ENCODE measurements at regions not wholly inside any gene's neighbourhood (a gene's known extent, or its start where the extent isn't known, plus 50 kb on each side); places are given as distances from the start of the nearest gene placed in this dataset.
"Not testable (repeated sequence)": the region's sequence is repeated elsewhere in the genome, so short reads cannot be mapped to it uniquely, and the experiment has no call there.

- TF ChIP-seq CTCF (conservative IDR thresholded peaks at IDR 0.05; ENCODE audit: low read length); EZH2phosphoT487 (IDR thresholded peaks at IDR 0.05; ENCODE audit: borderline replicate concordance, low read depth, low read length): not testable (repeated sequence)
These were observed 197.2 kb upstream of the MYLIP start for GRCh38 chr6:15931697-15932096.

All from OCI-LY7 (cell line).